Stimulated activated memory B cell treated with anti-CD40 and anti-IgM and Interleukin-4, amounts not matched to agents 10 μg/mL and 1 μg/mL and 100 μg/mL, for 72 hours (primary cell): ENCODE measurements at regions not wholly inside any gene's neighbourhood (a gene's known extent, or its start where the extent isn't known, plus 50 kb on each side); places are given as distances from the start of the nearest gene placed in this dataset.

Experiments used
- ATAC-seq: fragments of 150-1000 bp; cut with Tn5 transposase; 2 replicates; pipeline ENCODE4 v1.10.0; 2021
- H3K27ac Mint-ChIP-seq: one replicate; pipeline ENCODE4 v1.8.0; 2022; ENCODE audit warnings: mild to moderate bottlenecking, mixed read lengths
- H3K27me3 Mint-ChIP-seq: one replicate; pipeline ENCODE4 v1.8.0; 2022; ENCODE audit warnings: mixed read lengths
- H3K36me3 Mint-ChIP-seq: one replicate; pipeline ENCODE4 v1.8.0; 2022; ENCODE audit warnings: mixed read lengths
- H3K4me1 Mint-ChIP-seq: one replicate; pipeline ENCODE4 v1.8.0; 2022; ENCODE audit warnings: mixed read lengths
- H3K4me3 Mint-ChIP-seq: one replicate; pipeline ENCODE4 v1.8.0; 2022; ENCODE audit warnings: mild to moderate bottlenecking, moderate library complexity, mixed read lengths
- H3K9me3 Mint-ChIP-seq: one replicate; pipeline ENCODE4 v1.8.0; 2022; ENCODE audit warnings: mixed read lengths

DNA sequence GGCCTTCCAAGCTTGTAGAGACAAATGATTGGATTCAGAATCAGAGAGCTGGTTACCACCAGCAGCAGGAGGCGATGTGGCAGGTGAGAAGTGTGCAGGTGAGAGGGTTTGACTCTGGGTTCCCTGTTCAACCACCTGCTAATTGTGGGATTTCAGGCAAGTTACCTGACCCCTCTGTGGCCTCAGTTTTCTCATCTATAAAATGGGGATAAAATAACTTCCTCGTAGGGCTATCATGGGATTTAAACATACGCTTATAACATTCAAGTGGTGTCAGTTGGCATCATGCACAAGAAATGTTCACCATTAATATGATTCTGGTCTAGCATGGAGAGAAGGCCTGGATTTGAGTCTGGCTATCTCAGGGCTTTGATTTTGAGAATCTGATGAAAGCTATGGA is 143.8 kb upstream of the MYL2 start:
- H3K9me3 Mint-ChIP-seq = no peaks in the 10 kb centered on the region
- H3K4me1 Mint-ChIP-seq = no peaks in the 10 kb centered on the region
- no peak for ATAC-seq
- H3K27me3 Mint-ChIP-seq = peaks cover 13% of the 10 kb centered on the region
- H3K4me3 Mint-ChIP-seq = no peak overlapping the region
- no peak overlapping the region for H3K27ac Mint-ChIP-seq
- H3K36me3 Mint-ChIP-seq = no peaks in the 10 kb centered on the region

DNA sequence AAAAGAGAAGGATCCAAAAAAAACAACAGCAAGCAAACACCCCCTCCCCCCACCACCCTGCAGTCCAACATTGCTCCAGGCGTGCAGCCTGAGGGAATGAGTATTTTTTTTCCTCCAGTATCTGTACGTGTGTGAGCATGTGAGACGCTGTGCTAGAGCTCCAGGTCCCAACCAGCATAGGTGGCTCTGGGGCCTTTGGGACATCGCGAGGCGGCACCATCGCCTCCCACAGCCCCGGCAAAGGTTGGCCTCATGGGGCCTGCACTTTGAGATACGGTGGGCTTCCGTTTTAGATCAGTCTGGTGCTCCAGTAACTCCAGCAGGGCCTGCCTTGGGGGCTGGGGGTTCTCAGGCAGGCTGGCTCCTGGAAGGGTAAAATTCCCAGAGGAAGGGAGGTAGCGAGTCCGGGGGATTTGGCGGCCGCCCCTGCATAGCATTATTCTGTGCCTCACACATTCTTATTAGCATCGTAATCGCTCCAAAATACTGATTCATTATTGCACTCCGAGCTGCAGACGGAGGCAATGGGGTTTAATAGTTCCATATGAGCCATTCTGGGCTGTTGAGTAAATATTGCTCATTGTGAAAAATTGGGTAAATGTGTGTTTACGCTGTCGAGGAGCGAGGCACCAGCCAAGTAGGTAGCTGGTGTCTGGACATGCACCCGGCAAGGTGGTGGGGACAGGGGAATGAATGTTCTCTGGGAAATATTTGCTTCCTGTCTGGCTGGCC is 143.1 kb upstream of the MYL2 start:
- no peaks in the 10 kb centered on the region for H3K4me1 Mint-ChIP-seq
- no peak overlapping the region for H3K27ac Mint-ChIP-seq
- H3K27me3 Mint-ChIP-seq = peaks cover 7% of the 10 kb centered on the region
- no peak overlapping the region for H3K4me3 Mint-ChIP-seq
- H3K9me3 Mint-ChIP-seq = no peaks in the 10 kb centered on the region
- H3K36me3 Mint-ChIP-seq = no peaks in the 10 kb centered on the region
- no peak for ATAC-seq

DNA sequence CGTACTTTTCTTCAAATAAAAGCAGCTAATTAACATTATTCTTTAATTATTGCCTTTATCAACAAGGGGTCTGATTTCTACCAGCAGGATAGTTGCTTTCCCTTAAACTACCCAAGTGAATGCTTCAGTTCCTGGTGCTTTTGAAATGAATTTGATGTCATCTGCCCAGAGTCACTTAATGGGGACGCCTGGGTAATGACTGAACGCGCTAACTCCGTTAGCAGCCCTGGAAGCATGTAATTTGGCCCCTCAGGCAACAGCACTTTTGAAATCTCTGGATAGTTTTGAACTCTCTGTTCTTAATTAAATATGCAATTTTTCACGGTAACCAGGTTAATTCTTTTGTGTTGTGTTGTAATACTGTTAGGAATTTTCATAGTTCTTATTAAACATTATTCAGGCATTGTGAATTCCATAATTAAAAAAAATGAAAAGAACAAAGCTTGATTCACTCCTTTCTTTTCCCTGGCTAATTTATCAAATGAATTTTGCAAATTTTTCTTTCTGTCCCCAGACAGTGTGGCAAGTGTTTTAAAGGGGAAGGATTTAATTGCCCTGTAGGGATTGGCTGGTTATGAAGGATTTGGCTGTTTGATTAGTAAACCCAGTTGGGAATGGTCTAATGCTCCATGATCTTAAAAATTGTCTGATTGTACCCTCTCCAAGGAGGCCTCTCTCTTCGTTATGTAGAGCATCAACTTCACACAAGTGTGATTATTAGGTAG is 137.5 kb upstream of the MYL2 start:
- peaks cover 9% of the 10 kb centered on the region for H3K36me3 Mint-ChIP-seq
- H3K9me3 Mint-ChIP-seq = peaks cover 9% of the 10 kb centered on the region
- H3K4me1 Mint-ChIP-seq = peaks cover 16% of the 10 kb centered on the region
- no peaks in the 10 kb centered on the region for H3K27me3 Mint-ChIP-seq
- ATAC-seq = no peak
- H3K27ac Mint-ChIP-seq = peak overlapping the region; percentile 63
- H3K4me3 Mint-ChIP-seq = no peak overlapping the region

DNA sequence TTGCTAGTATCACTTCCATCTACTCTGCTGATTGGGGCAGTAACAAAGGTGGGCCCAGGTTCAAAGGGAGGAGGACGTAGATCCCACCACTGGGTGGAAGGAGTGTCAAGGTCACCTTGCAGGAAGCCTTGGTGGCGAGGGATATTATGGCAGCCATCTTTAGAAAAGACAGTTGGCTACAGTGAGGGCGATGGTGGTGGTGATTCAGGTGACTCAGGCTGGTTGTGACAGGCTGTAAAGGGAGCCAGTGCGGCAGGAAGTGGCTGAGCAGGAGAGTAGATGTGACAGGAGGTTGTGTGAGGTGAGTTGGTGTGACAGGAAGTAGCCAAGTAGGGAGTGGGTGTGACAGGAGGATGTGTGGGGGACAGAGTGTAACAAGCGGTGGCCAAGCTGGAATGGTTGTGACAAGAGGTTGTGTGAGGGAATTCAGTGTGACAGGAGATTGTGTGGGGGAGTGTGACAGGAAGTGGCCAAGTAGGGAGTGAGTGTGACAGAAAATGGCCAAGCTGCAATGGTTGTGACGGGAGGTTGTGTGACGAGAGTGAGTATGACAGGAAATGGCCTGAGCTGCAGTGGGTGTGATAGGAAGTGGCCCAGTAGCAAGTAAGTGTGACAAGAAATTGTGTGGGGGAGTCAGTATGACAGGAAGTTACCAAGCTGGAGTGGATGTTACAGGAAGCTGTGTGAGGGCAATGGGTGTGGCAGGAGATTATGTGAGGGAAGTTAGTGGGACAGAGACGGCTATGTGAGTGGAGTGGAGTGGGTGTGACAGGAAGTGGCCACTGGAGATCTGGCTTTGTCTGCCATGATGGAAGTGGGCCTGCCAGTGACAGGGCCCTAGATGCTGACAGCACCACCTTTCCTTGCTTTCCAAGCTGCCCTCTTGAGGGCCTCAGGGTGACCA is 136.5 kb upstream of the MYL2 start:
- H3K9me3 Mint-ChIP-seq = peaks cover 9% of the 10 kb centered on the region
- H3K4me3 Mint-ChIP-seq = peak overlapping the region; percentile 2
- H3K27ac Mint-ChIP-seq = peak overlapping the region; percentile 63
- H3K4me1 Mint-ChIP-seq = peaks cover 16% of the 10 kb centered on the region
- peak; percentile 72 for ATAC-seq
- peaks cover 9% of the 10 kb centered on the region for H3K36me3 Mint-ChIP-seq
- H3K27me3 Mint-ChIP-seq = no peaks in the 10 kb centered on the region

DNA sequence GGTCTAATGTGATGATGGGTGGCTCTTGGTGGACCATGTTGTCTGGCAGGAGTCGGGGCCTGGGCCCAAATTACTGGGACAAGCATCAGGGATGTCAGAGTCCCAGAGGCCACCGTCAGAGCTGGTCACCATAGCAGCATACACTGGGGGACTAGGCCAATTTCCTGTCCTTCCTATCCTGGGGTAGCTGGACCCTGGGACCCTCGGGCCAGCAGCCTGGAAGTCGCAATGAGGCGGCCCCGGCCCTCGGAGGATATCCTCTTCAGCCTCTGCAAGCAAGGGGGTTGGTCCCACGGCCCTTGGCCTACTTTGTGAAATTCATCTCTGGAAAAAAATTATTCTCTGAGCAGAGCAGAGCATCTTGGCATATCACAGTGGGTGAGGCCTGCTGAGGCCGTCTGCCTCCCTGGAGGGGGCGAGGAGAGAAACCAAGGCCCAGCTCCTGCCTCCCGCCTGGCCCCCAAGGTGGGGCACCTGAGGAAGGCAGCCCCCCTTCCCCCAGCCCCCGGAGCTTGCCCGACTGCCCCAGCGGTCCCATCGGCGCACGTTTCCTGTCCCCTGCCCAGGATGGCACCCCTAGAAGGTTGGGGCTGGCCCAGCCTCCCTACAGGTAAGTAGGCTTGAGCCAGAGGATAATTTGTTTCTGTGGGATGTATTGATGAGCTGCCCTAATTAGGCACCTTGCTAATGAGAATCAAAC is 135.0 kb upstream of the MYL2 start:
- no peak overlapping the region for H3K27ac Mint-ChIP-seq
- H3K9me3 Mint-ChIP-seq = peaks cover 9% of the 10 kb centered on the region
- H3K4me1 Mint-ChIP-seq = peaks cover 16% of the 10 kb centered on the region
- H3K27me3 Mint-ChIP-seq = no peaks in the 10 kb centered on the region
- peaks cover 9% of the 10 kb centered on the region for H3K36me3 Mint-ChIP-seq
- ATAC-seq = no peak
- no peak overlapping the region for H3K4me3 Mint-ChIP-seq

DNA sequence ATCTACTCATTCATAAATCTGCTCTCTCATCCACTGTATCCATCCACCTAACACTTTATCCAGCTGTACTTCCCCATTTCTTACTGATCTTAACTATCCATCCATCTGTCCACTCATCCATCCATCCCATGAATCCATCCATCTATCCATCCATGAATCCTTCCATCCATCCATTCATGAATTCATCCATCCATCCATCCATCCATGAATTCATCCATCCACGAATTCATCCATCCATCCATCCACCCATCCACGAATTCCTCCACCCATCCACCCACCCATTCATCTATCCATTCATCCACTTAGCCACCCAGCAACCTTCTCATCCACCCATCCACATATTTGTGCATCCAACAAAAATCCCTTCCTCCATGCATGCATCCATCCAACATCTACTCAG is 128.6 kb upstream of the MYL2 start:
- H3K9me3 Mint-ChIP-seq = peaks cover 3% of the 10 kb centered on the region
- H3K4me3 Mint-ChIP-seq = no peak overlapping the region
- ATAC-seq = no peak
- H3K27me3 Mint-ChIP-seq = peaks cover 6% of the 10 kb centered on the region
- H3K27ac Mint-ChIP-seq = no peak overlapping the region
- H3K4me1 Mint-ChIP-seq = no peaks in the 10 kb centered on the region
- H3K36me3 Mint-ChIP-seq = no peaks in the 10 kb centered on the region

DNA sequence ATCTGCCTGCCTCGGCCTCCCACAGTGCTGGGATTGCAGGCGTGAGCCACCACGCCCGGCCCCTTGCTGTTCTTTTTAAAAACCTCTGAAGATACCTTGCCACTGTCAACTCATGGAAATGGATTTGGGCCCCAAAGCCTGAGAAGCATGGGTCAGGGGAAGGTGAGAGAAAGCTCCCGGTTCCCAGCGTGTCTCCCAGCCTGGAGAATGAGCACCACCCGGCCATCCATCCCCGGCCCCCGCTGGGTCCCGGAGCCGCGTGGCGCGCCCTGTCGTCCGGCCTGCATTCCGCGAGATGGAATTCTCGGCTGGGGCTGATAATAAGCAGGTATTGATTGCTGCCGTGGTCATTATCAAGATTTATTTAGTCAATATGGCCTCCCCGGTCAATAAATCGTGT is 126.5 kb upstream of the MYL2 start:
- Mint-ChIP-seq H3K27ac (no peak overlapping the region), H3K36me3 (no peaks in the 10 kb centered on the region), H3K9me3 (peaks cover 3% of the 10 kb centered on the region), H3K4me1 (no peaks in the 10 kb centered on the region), H3K4me3 (no peak overlapping the region), H3K27me3 (peaks cover 10% of the 10 kb centered on the region)
- no peak for ATAC-seq

DNA sequence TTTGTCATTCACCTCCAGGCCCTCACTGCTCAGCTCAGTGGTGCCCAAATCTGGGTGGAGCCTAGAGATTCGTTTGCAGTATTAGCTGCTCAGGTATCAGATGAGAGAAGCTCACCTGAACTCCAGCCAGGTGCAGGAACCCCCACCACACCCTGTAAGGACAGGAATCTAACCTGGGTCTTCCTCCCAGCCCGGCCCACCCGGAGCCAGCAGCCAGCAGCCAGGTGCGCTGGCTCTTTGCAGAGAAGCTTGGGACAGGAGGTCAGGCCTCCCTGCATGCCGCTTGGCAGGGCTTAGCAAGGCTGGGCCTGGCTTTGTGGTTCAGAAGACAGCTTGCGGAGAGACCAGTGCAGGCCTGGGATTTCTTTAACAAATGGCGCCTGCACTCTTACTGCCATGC is 125.6 kb upstream of the MYL2 start:
- H3K4me1 Mint-ChIP-seq = no peaks in the 10 kb centered on the region
- H3K9me3 Mint-ChIP-seq = peaks cover 3% of the 10 kb centered on the region
- no peak overlapping the region for H3K27ac Mint-ChIP-seq
- ATAC-seq = no peak
- H3K4me3 Mint-ChIP-seq = no peak overlapping the region
- H3K27me3 Mint-ChIP-seq = peaks cover 10% of the 10 kb centered on the region
- H3K36me3 Mint-ChIP-seq = no peaks in the 10 kb centered on the region

DNA sequence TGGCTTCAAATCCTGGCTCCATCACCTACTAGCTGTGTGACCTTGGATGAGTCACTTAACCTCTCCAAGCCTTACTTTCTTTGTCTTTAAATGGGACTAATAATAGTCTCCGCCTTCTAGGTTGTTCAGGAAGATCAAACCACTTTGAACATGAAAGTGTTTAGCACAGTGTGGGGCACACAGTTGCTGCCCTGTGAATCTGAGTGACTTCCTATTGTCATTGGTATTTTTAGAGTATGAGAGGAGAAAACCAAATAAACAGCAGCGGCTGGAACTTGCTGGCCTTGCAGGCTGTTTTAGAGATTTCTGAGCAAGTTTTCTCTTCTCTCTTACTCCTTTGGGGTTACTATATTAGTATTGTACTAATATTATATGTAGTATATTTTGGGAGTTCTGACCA is 120.7 kb upstream of the MYL2 start:
- H3K27ac Mint-ChIP-seq = no peak overlapping the region
- H3K27me3 Mint-ChIP-seq = peaks cover 56% of the 10 kb centered on the region
- H3K36me3 Mint-ChIP-seq = no peaks in the 10 kb centered on the region
- no peak overlapping the region for H3K4me3 Mint-ChIP-seq
- peaks cover 10% of the 10 kb centered on the region for H3K4me1 Mint-ChIP-seq
- H3K9me3 Mint-ChIP-seq = no peaks in the 10 kb centered on the region
- no peak for ATAC-seq

DNA sequence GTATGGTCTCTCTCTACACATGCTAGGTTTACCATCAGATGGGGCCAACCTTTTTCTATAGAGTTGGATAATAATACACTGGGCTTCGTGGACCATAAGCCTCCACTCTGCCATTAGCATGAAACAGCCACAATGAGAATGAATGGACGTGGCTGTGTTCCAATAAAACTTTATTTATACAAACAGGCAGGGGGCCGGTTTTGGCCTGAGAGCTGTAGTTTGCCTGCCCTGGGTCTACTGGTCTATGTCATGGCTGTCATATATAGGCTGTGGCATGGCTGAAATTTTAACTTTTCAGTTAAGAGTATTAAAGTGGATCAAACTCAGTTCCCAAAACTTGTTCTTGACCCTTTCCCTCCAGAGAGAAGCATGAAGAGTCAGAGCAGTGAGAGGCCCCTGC is 120.3 kb upstream of the MYL2 start:
- Mint-ChIP-seq H3K4me3 (no peak overlapping the region), H3K9me3 (no peaks in the 10 kb centered on the region), H3K27ac (no peak overlapping the region), H3K27me3 (peaks cover 60% of the 10 kb centered on the region), H3K36me3 (no peaks in the 10 kb centered on the region), H3K4me1 (peaks cover 14% of the 10 kb centered on the region)
- ATAC-seq = no peak

DNA sequence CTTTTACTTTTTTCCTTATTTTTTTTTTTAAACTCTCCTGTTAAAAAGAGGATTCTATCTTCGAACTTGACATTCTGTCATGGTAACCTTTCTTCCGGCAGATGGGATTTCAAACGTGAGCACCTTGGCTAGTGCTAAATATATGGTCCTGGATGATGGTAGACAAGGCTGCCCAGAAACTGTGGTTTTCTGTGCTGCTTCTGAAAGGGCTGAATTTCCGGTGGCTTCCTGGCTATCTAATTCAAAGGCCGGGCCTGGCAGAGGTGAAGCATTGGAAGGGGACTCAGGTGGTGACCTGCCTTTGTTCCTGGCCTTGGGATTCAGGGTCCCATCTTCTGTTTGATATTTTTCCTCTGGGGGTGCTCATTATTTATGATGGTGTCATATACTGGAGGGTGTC is 118.6 kb upstream of the MYL2 start:
- no peak overlapping the region for H3K27ac Mint-ChIP-seq
- ATAC-seq = no peak
- no peaks in the 10 kb centered on the region for H3K36me3 Mint-ChIP-seq
- peaks cover 64% of the 10 kb centered on the region for H3K27me3 Mint-ChIP-seq
- peaks cover 23% of the 10 kb centered on the region for H3K4me1 Mint-ChIP-seq
- H3K9me3 Mint-ChIP-seq = no peaks in the 10 kb centered on the region
- no peak overlapping the region for H3K4me3 Mint-ChIP-seq

DNA sequence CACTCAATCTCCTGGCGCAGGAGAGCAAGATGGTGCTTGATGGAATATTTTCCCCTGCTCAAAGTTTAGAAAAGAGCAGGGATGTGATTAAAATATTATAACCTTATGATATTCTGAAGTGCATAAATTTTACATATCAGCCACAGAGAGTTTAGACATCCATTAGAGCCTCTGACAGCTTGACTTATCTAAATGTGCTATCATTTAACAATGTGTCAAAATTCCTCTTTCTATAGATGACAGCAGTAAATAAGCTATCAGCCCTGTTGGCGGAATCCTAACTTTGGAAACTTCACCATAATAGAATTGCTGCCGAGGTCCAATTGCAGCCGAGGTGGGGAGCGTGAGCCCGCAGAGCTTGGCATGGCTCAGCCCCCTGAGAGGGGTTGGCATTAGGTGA is 117.7 kb upstream of the MYL2 start:
- Mint-ChIP-seq H3K4me1 (peaks cover 23% of the 10 kb centered on the region), H3K36me3 (no peaks in the 10 kb centered on the region), H3K4me3 (no peak overlapping the region), H3K27me3 (peaks cover 61% of the 10 kb centered on the region), H3K9me3 (no peaks in the 10 kb centered on the region), H3K27ac (no peak overlapping the region)
- ATAC-seq = no peak

DNA sequence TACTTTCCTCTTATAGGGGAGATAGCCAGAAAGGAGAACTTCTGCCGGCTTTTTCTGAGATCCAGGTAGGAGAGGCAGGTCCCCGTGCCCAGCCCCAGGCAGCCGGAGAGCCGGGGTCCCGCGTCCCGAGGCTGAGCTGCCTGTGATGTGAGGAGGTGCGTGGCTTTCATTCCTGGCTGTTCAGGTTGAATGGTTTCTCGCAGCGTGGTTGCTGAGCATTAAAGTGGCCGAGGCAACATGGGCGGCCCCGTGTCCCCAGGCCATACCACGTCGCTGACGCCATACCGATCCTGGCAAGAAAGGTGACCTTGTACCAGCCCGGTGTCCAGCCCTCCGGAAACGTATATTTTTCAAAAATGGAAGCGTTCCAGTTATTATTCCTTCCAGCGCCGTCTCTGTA is 116.7 kb upstream of the MYL2 start:
- Mint-ChIP-seq H3K4me3 (peak overlapping the region; percentile 15), H3K27ac (no peak overlapping the region), H3K9me3 (no peaks in the 10 kb centered on the region), H3K36me3 (no peaks in the 10 kb centered on the region), H3K27me3 (peaks cover 71% of the 10 kb centered on the region), H3K4me1 (peaks cover 23% of the 10 kb centered on the region)
- no peak for ATAC-seq

DNA sequence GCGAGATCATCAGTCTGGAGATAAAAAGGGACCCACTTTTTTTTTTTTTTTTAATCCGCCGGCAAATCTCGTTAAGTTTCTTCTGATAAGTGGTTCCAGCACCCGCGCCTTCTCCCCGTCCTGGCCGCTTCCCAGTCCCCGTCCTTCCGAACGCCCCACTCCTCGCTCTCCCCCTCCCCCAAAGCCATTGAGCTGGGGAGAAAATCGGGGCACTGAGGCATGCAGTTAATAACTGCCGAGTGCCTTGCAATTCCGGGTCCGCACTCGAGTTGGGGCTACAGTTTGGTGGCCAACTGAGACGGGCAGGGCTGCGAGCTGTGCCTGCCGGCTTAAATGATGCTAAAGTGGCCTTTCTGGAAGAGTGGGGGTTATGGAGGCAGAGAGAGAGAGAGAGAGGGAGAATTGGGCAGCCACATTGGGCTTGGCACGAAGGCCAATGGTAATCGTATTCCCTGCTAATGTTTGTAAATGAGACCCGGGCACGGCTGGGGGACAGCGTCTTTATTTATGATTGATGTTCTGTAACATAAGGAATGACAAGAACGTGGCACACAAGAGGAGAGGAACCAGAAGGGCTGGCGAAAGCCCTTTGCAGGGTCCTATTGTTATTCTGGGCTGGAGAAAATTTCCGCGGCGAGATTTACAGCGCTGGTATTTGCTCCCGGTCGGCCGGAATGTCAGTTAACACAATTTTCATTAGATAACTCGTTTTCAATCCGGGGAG is 115.4 kb upstream of the MYL2 start:
- Mint-ChIP-seq H3K27me3 (peaks cover 79% of the 10 kb centered on the region), H3K4me3 (no peak overlapping the region), H3K4me1 (peaks cover 23% of the 10 kb centered on the region), H3K27ac (no peak overlapping the region), H3K36me3 (no peaks in the 10 kb centered on the region), H3K9me3 (no peaks in the 10 kb centered on the region)
- ATAC-seq = no peak
